ENCODE measurements at regions not wholly inside any gene's neighbourhood (a gene's known extent, or its start where the extent isn't known, plus 50 kb on each side); places are given as distances from the start of the nearest gene placed in this dataset.

GRCh38 chr20:24106150-24106800 is 117.7 kb upstream of the GGTLC1 start:
- no peak overlapping the region for H4K8ac ChIP-seq (ENCODE audit: low read depth, low read length)
- H3K4ac ChIP-seq (ENCODE audit: low read depth, low read length) = no peak overlapping the region
- H3K14ac ChIP-seq (ENCODE audit: low read length) = no peak overlapping the region
- H3K27ac ChIP-seq (ENCODE audit: low read depth, low read length) = no peak overlapping the region
- H3K4me3 ChIP-seq (ENCODE audit: low read depth, low read length) = no peak overlapping the region
- H3K4me1 ChIP-seq (ENCODE audit: control insufficient read depth in 1 of 2, insufficient read depth in 2 of 2, low read length in 2 of 2) = peaks cover 0 to 2% of the 10 kb centered on the region in 2 experiments
- H3K36me3 ChIP-seq (ENCODE audit: control insufficient read depth in 1 of 2, insufficient read depth in 2 of 2, low read length in 2 of 2) = no peaks in the 10 kb centered on the region
- no peak overlapping the region for H2AK5ac ChIP-seq (ENCODE audit: low read length)
- no peak overlapping the region for H3K4me2 ChIP-seq (ENCODE audit: low read length)
- DNase-seq = no peak
- no peak overlapping the region for H4K91ac ChIP-seq (ENCODE audit: low read depth, low read length)
- H3K9me3 ChIP-seq (ENCODE audit: insufficient read depth, low read depth, low read length) = no peaks in the 10 kb centered on the region
- H2AFZ ChIP-seq (ENCODE audit: insufficient read depth, low read length, poor library complexity) = no peak overlapping the region
- H4K12ac ChIP-seq (ENCODE audit: low read depth, low read length) = no peak overlapping the region
- no peak overlapping the region for H2BK5ac ChIP-seq (ENCODE audit: low read depth, low read length, poor library complexity)
- no peak overlapping the region for H3K9ac ChIP-seq (ENCODE audit: low read length)
- no peaks in the 10 kb centered on the region for H3K79me2 ChIP-seq (ENCODE audit: control insufficient read depth, insufficient read depth, low read length, poor library complexity)
- H2BK12ac ChIP-seq (ENCODE audit: low read length) = no peak overlapping the region
- H3K18ac ChIP-seq (ENCODE audit: low read length) = no peak overlapping the region
- H3K27me3 ChIP-seq (ENCODE audit: insufficient read depth, low read length) = no peaks in the 10 kb centered on the region
- H3K23ac ChIP-seq (ENCODE audit: low read length) = no peak overlapping the region
- no CpG with 5 or more reads among the region's 4 CpGs for WGBS (ENCODE audit: extremely low coverage, insufficient coverage, insufficient read length)
- H3K79me1 ChIP-seq (ENCODE audit: low read length) = no peaks in the 10 kb centered on the region
- no peak overlapping the region for H2BK120ac ChIP-seq (ENCODE audit: insufficient read depth, low read length, poor library complexity)

- Histone ChIP-seq H2BK5ac (ENCODE audit: low read depth, low read length, poor library complexity) (no peak overlapping the region), H3K18ac (ENCODE audit: low read length) (no peak overlapping the region), H3K27ac (ENCODE audit: low read depth, low read length) (no peak overlapping the region), H3K14ac (ENCODE audit: low read length) (no peak overlapping the region), H2AFZ (ENCODE audit: insufficient read depth, low read length, poor library complexity) (no peak overlapping the region), H3K9ac (ENCODE audit: low read length) (no peak overlapping the region), H3K4me3 (ENCODE audit: low read depth, low read length) (no peak overlapping the region), H3K27me3 (ENCODE audit: insufficient read depth, low read length) (no peaks in the 10 kb centered on the region), H2AK5ac (ENCODE audit: low read length) (no peak overlapping the region), H2BK12ac (ENCODE audit: low read length) (no peak overlapping the region), H4K91ac (ENCODE audit: low read depth, low read length) (no peak overlapping the region), H3K79me1 (ENCODE audit: low read length) (no peaks in the 10 kb centered on the region), H3K4me2 (ENCODE audit: low read length) (no peak overlapping the region), H3K4ac (ENCODE audit: low read depth, low read length) (no peak overlapping the region), H3K4me1 (ENCODE audit: control insufficient read depth in 1 of 2, insufficient read depth in 2 of 2, low read length in 2 of 2) (no peaks in the 10 kb centered on the region), H3K23ac (ENCODE audit: low read length) (no peak overlapping the region), H3K9me3 (ENCODE audit: insufficient read depth, low read depth, low read length) (no peaks in the 10 kb centered on the region), H3K79me2 (ENCODE audit: control insufficient read depth, insufficient read depth, low read length, poor library complexity) (no peaks in the 10 kb centered on the region), H2BK120ac (ENCODE audit: insufficient read depth, low read length, poor library complexity) (no peak overlapping the region), H4K12ac (ENCODE audit: low read depth, low read length) (no peak overlapping the region), H4K8ac (ENCODE audit: low read depth, low read length) (no peak overlapping the region), H3K36me3 (ENCODE audit: control insufficient read depth in 1 of 2, insufficient read depth in 2 of 2, low read length in 2 of 2) (no peaks in the 10 kb centered on the region)
- no CpG with 5 or more reads among the region's 1 CpG for WGBS (ENCODE audit: extremely low coverage, insufficient coverage, insufficient read length)
- DNase-seq = no peak
Observed at GRCh38 chr20:24102749-24103333, 114.3 kb upstream of the GGTLC1 start.

GRCh38 chr20:24102290-24102689 is 113.7 kb upstream of the GGTLC1 start:
- no peak overlapping the region for H4K8ac ChIP-seq (ENCODE audit: low read depth, low read length)
- no peak overlapping the region for H2AFZ ChIP-seq (ENCODE audit: insufficient read depth, low read length, poor library complexity)
- no peak overlapping the region for H3K27ac ChIP-seq (ENCODE audit: low read depth, low read length)
- no peaks in the 10 kb centered on the region for H3K9me3 ChIP-seq (ENCODE audit: insufficient read depth, low read depth, low read length)
- H3K4me2 ChIP-seq (ENCODE audit: low read length) = no peak overlapping the region
- H4K91ac ChIP-seq (ENCODE audit: low read depth, low read length) = no peak overlapping the region
- H3K79me1 ChIP-seq (ENCODE audit: low read length) = no peaks in the 10 kb centered on the region
- DNase-seq = no peak
- H3K4ac ChIP-seq (ENCODE audit: low read depth, low read length) = no peak overlapping the region
- no peak overlapping the region for H2BK5ac ChIP-seq (ENCODE audit: low read depth, low read length, poor library complexity)
- no peak overlapping the region for H3K9ac ChIP-seq (ENCODE audit: low read length)
- H2BK120ac ChIP-seq (ENCODE audit: insufficient read depth, low read length, poor library complexity) = no peak overlapping the region
- H3K18ac ChIP-seq (ENCODE audit: low read length) = no peak overlapping the region
- WGBS (ENCODE audit: extremely low coverage, insufficient coverage, insufficient read length) = no CpG with 5 or more reads among the region's 7 CpGs
- H2AK5ac ChIP-seq (ENCODE audit: low read length) = no peak overlapping the region
- no peaks in the 10 kb centered on the region for H3K36me3 ChIP-seq (ENCODE audit: control insufficient read depth in 1 of 2, insufficient read depth in 2 of 2, low read length in 2 of 2)
- no peak overlapping the region for H3K4me3 ChIP-seq (ENCODE audit: low read depth, low read length)
- no peaks in the 10 kb centered on the region for H3K79me2 ChIP-seq (ENCODE audit: control insufficient read depth, insufficient read depth, low read length, poor library complexity)
- H3K27me3 ChIP-seq (ENCODE audit: insufficient read depth, low read length) = no peaks in the 10 kb centered on the region
- no peak overlapping the region for H4K12ac ChIP-seq (ENCODE audit: low read depth, low read length)
- no peak overlapping the region for H2BK12ac ChIP-seq (ENCODE audit: low read length)
- no peaks in the 10 kb centered on the region for H3K4me1 ChIP-seq (ENCODE audit: control insufficient read depth in 1 of 2, insufficient read depth in 2 of 2, low read length in 2 of 2)
- H3K14ac ChIP-seq (ENCODE audit: low read length) = no peak overlapping the region
- no peak overlapping the region for H3K23ac ChIP-seq (ENCODE audit: low read length)

GRCh38 chr20:24100370-24101011 is 111.9 kb upstream of the GGTLC1 start:
- Histone ChIP-seq H2AFZ (ENCODE audit: insufficient read depth, low read length, poor library complexity) (peak overlapping the region; percentile 35), H3K18ac (ENCODE audit: low read length) (no peak overlapping the region), H3K36me3 (ENCODE audit: control insufficient read depth in 1 of 2, insufficient read depth in 2 of 2, low read length in 2 of 2) (no peaks in the 10 kb centered on the region), H3K4me1 (ENCODE audit: control insufficient read depth in 1 of 2, insufficient read depth in 2 of 2, low read length in 2 of 2) (peaks cover 5 to 11% of the 10 kb centered on the region in 2 experiments), H3K4ac (ENCODE audit: low read depth, low read length) (no peak overlapping the region), H4K8ac (ENCODE audit: low read depth, low read length) (no peak overlapping the region), H3K4me3 (ENCODE audit: low read depth, low read length) (no peak overlapping the region), H3K9ac (ENCODE audit: low read length) (no peak overlapping the region), H2BK12ac (ENCODE audit: low read length) (no peak overlapping the region), H3K9me3 (ENCODE audit: insufficient read depth, low read depth, low read length) (no peaks in the 10 kb centered on the region), H4K91ac (ENCODE audit: low read depth, low read length) (no peak overlapping the region), H3K4me2 (ENCODE audit: low read length) (no peak overlapping the region), H2BK120ac (ENCODE audit: insufficient read depth, low read length, poor library complexity) (no peak overlapping the region), H3K79me2 (ENCODE audit: control insufficient read depth, insufficient read depth, low read length, poor library complexity) (no peaks in the 10 kb centered on the region), H2AK5ac (ENCODE audit: low read length) (no peak overlapping the region), H4K12ac (ENCODE audit: low read depth, low read length) (no peak overlapping the region), H2BK5ac (ENCODE audit: low read depth, low read length, poor library complexity) (no peak overlapping the region), H3K79me1 (ENCODE audit: low read length) (no peaks in the 10 kb centered on the region), H3K23ac (ENCODE audit: low read length) (no peak overlapping the region), H3K14ac (ENCODE audit: low read length) (no peak overlapping the region), H3K27me3 (ENCODE audit: insufficient read depth, low read length) (no peaks in the 10 kb centered on the region), H3K27ac (ENCODE audit: low read depth, low read length) (no peak overlapping the region)
- DNase-seq = peak; percentile 58 to 74
- WGBS (ENCODE audit: extremely low coverage, insufficient coverage, insufficient read length) = no CpG with 5 or more reads among the region's 5 CpGs

All from trophoblast cell (in vitro differentiated cells and primary cell).